CD14-positive monocyte (primary cell): ENCODE measurements at regions not wholly inside any gene's neighbourhood (a gene's known extent, or its start where the extent isn't known, plus 50 kb on each side); places are given as distances from the start of the nearest gene placed in this dataset.

ENCODE experiments used
- DNase-seq, 3 donors: peaks; one replicate each; pipeline ENCODE4 v3.0.0-alpha.2; 2011 to 2022
- H2AFZ ChIP-seq: 2 replicates; pipeline ENCODE4 v1.6.0; 2012; ENCODE audit warnings: mild to moderate bottlenecking, low read depth, low read length, inconsistent platforms; ENCODE audit not compliant: insufficient read depth, poor library complexity, severe bottlenecking
- H3K27ac ChIP-seq, 2 donors: 1 replicate in 1 of 2; 2 replicates in 1 of 2; pipeline ENCODE4 v1.5.1; 2012 to 2013; ENCODE audit warnings: low read length in 2 of 2, control low read depth in 1 of 2, inconsistent platforms in 1 of 2, low read depth in 1 of 2, mild to moderate bottlenecking in 1 of 2
- H3K27me3 ChIP-seq, 2 donors: one replicate each; pipeline versions ENCODE4 v1.6.0 to v1.6.1; 2011 to 2013; ENCODE audit warnings: low read length in 2 of 2; ENCODE audit not compliant: control insufficient read depth in 2 of 2, insufficient read depth in 2 of 2
- H3K36me3 ChIP-seq, 2 donors: replicated peaks in 1 of 2; 1 replicate in 1 of 2; 2 replicates in 1 of 2; pipeline versions ENCODE4 v1.5.1 to v1.6.1; 2012 to 2013; ENCODE audit warnings: low read length in 2 of 2, control low read depth in 1 of 2, inconsistent platforms in 1 of 2, mild to moderate bottlenecking in 1 of 2; ENCODE audit not compliant: insufficient read depth in 2 of 2, control insufficient read depth in 1 of 2
- H3K4me1 ChIP-seq, 2 donors: 1 replicate in 1 of 2; 2 replicates in 1 of 2; pipeline versions ENCODE4 v1.5.1 to v1.6.1; 2012 to 2013; ENCODE audit warnings: low read length in 2 of 2, control low read depth in 1 of 2, inconsistent platforms in 1 of 2, mild to moderate bottlenecking in 1 of 2, moderate library complexity in 1 of 2; ENCODE audit not compliant: insufficient read depth in 2 of 2, control insufficient read depth in 1 of 2
- H3K4me2 ChIP-seq: replicated peaks from 2 replicates; pipeline ENCODE3; 2012; ENCODE audit warnings: low read length, moderate library complexity, mild to moderate bottlenecking; ENCODE audit not compliant: poor library complexity, severe bottlenecking; ENCODE audit errors: extremely low read depth
- H3K4me3 ChIP-seq, 3 experiments: fragments of 200-600 bp in 1 of 3; sonication (generic) in 1 of 3; replicated peaks in 1 of 3; 1 replicate in 2 of 3; 2 replicates in 1 of 3; pipeline ENCODE4 v1.5.1; 2011 to 2013; ENCODE audit warnings: low read length in 3 of 3, mild to moderate bottlenecking in 3 of 3, control low read depth in 2 of 3, low read depth in 2 of 3, inconsistent platforms in 1 of 3, moderate library complexity in 1 of 3
- H3K79me2 ChIP-seq: 2 replicates; pipeline ENCODE4 v1.6.0; 2012; ENCODE audit warnings: mild to moderate bottlenecking, control low read depth, inconsistent platforms, low read length, moderate library complexity; ENCODE audit not compliant: insufficient read depth
- H3K9ac ChIP-seq: 2 replicates; pipeline ENCODE4 v1.6.0; 2017; ENCODE audit warnings: low read length, mild to moderate bottlenecking; ENCODE audit not compliant: insufficient read depth, poor library complexity, severe bottlenecking
- H3K9me3 ChIP-seq, 2 donors: replicated peaks in 1 of 2; 1 replicate in 1 of 2; 2 replicates in 1 of 2; pipeline versions ENCODE4 v1.5.1 to v1.6.1; 2012 to 2013; ENCODE audit warnings: low read length in 2 of 2, control low read depth in 1 of 2; ENCODE audit not compliant: control insufficient read depth in 1 of 2, insufficient read depth in 1 of 2
- H4K20me1 ChIP-seq: 2 replicates; pipeline ENCODE4 v1.6.0; 2012; ENCODE audit warnings: mild to moderate bottlenecking, low read length, control low read depth, moderate library complexity; ENCODE audit not compliant: insufficient read depth
- H3K27ac Mint-ChIP-seq, 7 donors: one replicate each; pipeline ENCODE4 v1.8.0; 2020; ENCODE audit warnings: mild to moderate bottlenecking in 7 of 7, mixed read lengths in 7 of 7, moderate library complexity in 6 of 7, inconsistent platforms in 2 of 7
- H3K27me3 Mint-ChIP-seq, 3 donors: one replicate each; pipeline ENCODE4 v1.8.0; 2021 to 2022; ENCODE audit warnings: low read depth in 3 of 3, mild to moderate bottlenecking in 3 of 3, mixed read lengths in 3 of 3, moderate library complexity in 3 of 3, inconsistent platforms in 1 of 3
- H3K36me3 Mint-ChIP-seq, 2 donors: one replicate each; pipeline ENCODE4 v1.8.0; 2020; ENCODE audit warnings: mixed read lengths in 2 of 2, inconsistent platforms in 1 of 2, mild to moderate bottlenecking in 1 of 2
- H3K4me1 Mint-ChIP-seq: one replicate; pipeline ENCODE4 v1.8.0; 2020; ENCODE audit warnings: mild to moderate bottlenecking, mixed read lengths
- H3K4me3 Mint-ChIP-seq, 2 donors: one replicate each; pipeline ENCODE4 v1.8.0; 2020; ENCODE audit warnings: mild to moderate bottlenecking in 2 of 2, mixed read lengths in 2 of 2, moderate library complexity in 1 of 2
- H3K9me3 Mint-ChIP-seq, 7 donors: one replicate each; pipeline ENCODE4 v1.8.0; 2020 to 2022; ENCODE audit warnings: mixed read lengths in 7 of 7, mild to moderate bottlenecking in 6 of 7, moderate library complexity in 6 of 7, inconsistent platforms in 2 of 7
- CTCF ChIP-seq: fragments of 200-600 bp; IDR thresholded peaks from one replicate; pipeline ENCODE4 v1.8.0; 2022; ENCODE audit warnings: antibody characterized with exemption, mild to moderate bottlenecking
- WGBS: methylation state at CpG from one replicate; pipeline ENCODE4 v1.1.5; 2013; ENCODE audit warnings: missing lambda C conversion rate; ENCODE audit not compliant: insufficient coverage; 5-methylcytosine and 5-hydroxymethylcytosine counted together
- intact Hi-C, 2 donors: fragments of 100-400 bp; cut with micrococcal nuclease; formaldehyde crosslinking; loops; one replicate each; pipeline versions ENCODE4 v1.15.0 to v1.15.1; 2023

- Histone ChIP-seq H3K27me3 (no peaks in the 10 kb centered on the region), H2AFZ (no peak overlapping the region), H3K9ac (no peak overlapping the region), H3K4me1 (no peaks in the 10 kb centered on the region), H3K27ac (no peak overlapping the region), H3K4me2 (no peak overlapping the region), H3K36me3 (no peaks in the 10 kb centered on the region), H3K4me3 (no peak overlapping the region), H3K9me3 (no peaks in the 10 kb centered on the region), H3K79me2 (no peaks in the 10 kb centered on the region), H4K20me1 (no peaks in the 10 kb centered on the region)
- TF ChIP-seq CTCF = no peak
- Mint-ChIP-seq H3K4me1 (no peaks in the 10 kb centered on the region), H3K4me3 (no peak overlapping the region), H3K27ac (no peak overlapping the region), H3K9me3 (no peaks in the 10 kb centered on the region), H3K36me3 (no peaks in the 10 kb centered on the region), H3K27me3 (peaks cover 3 to 7% (median 4%) of the 10 kb centered on the region in 3 donors)
- no peak for DNase-seq
- 100% methylated on average over 3 of the region's 6 CpGs for WGBS
- intact Hi-C loops = no loop called here
These were observed 126.2 kb upstream of the KLF6 start for GRCh38 chr10:3911241-3911640.

GRCh38 chr10:3909339-3909738 lies 124.3 kb upstream of the KLF6 start:
- H4K20me1 ChIP-seq = no peaks in the 10 kb centered on the region
- no peak overlapping the region for H3K4me3 ChIP-seq
- DNase-seq = no peak
- no peak overlapping the region for H2AFZ ChIP-seq
- H3K27ac ChIP-seq = no peak overlapping the region
- no peaks in the 10 kb centered on the region for H3K9me3 ChIP-seq
- peaks cover 0 to 3% (median 0%) of the 10 kb centered on the region in 7 donors for H3K9me3 Mint-ChIP-seq
- no peaks in the 10 kb centered on the region for H3K79me2 ChIP-seq
- 95% methylated on average over 14 of the region's 14 CpGs for WGBS
- H3K4me1 ChIP-seq = no peaks in the 10 kb centered on the region
- no peaks in the 10 kb centered on the region for H3K27me3 ChIP-seq
- H3K27ac Mint-ChIP-seq = no peak overlapping the region
- no peak overlapping the region for H3K9ac ChIP-seq
- no peak overlapping the region for H3K4me2 ChIP-seq
- H3K4me1 Mint-ChIP-seq = no peaks in the 10 kb centered on the region
- peaks cover 3 to 6% (median 4%) of the 10 kb centered on the region in 3 donors for H3K27me3 Mint-ChIP-seq
- H3K36me3 ChIP-seq = no peaks in the 10 kb centered on the region
- TF ChIP-seq CTCF = no peak
- intact Hi-C loops = no loop called here
- H3K36me3 Mint-ChIP-seq = no peaks in the 10 kb centered on the region
- H3K4me3 Mint-ChIP-seq = no peak overlapping the region
